Cardiac muscle cell (in vitro differentiated cells and primary cell): ENCODE measurements at regions not wholly inside any gene's neighbourhood (a gene's known extent, or its start where the extent isn't known, plus 50 kb on each side); places are given as distances from the start of the nearest gene placed in this dataset.

Experiments used
- DNase-seq, 2 donors: peaks; one replicate each; pipeline versions ENCODE4 v3.0.0 to v3.0.0-alpha.2; 2010 to 2017; ENCODE audit warnings: low read depth in 1 of 2, low spot score in 1 of 2
- H3K27ac ChIP-seq: fragments of 200-600 bp; sonication (generic); 2 replicates; pipeline ENCODE4 v1.5.1; 2016
- H3K27me3 ChIP-seq: fragments of 200-600 bp; sonication (generic); 2 replicates; pipeline ENCODE4 v1.6.0; 2016; ENCODE audit warnings: control low read depth
- H3K36me3 ChIP-seq: fragments of 200-600 bp; sonication (generic); 2 replicates; pipeline ENCODE4 v1.5.1; 2016; ENCODE audit warnings: control low read depth
- H3K4me1 ChIP-seq: fragments of 200-600 bp; sonication (generic); 2 replicates; pipeline ENCODE4 v1.8.1; 2017; ENCODE audit warnings: low read depth, mild to moderate bottlenecking, mixed run types
- H3K4me3 ChIP-seq: fragments of 200-600 bp; sonication (generic); 2 replicates; pipeline ENCODE4 v1.5.1; 2016; ENCODE audit warnings: mild to moderate bottlenecking
- H3K9me3 ChIP-seq: fragments of 200-600 bp; sonication (generic); 2 replicates; pipeline ENCODE4 v1.5.1; 2017; ENCODE audit warnings: low read depth, mild to moderate bottlenecking, control low read depth
- CTCF ChIP-seq: IDR thresholded peaks from 2 replicates; pipeline ENCODE4 v1.5.1; 2012; ENCODE audit warnings: low read depth, mild to moderate bottlenecking, low read length

GRCh38 chr1:78229344-78229743, 183.6 kb downstream of the GIPC2 start:
- Histone ChIP-seq H3K27me3 (peaks cover 28% of the 10 kb centered on the region), H3K4me1 (no peaks in the 10 kb centered on the region), H3K9me3 (no peaks in the 10 kb centered on the region), H3K27ac (no peak overlapping the region), H3K36me3 (no peaks in the 10 kb centered on the region), H3K4me3 (no peak overlapping the region)
- TF ChIP-seq CTCF = no peak
- DNase-seq = peak in 1 of 2 donors; percentile 88

GRCh38 chr1:78231477-78231876, 185.7 kb downstream of the GIPC2 start:
- peaks cover 49% of the 10 kb centered on the region for H3K27me3 ChIP-seq
- H3K36me3 ChIP-seq = no peaks in the 10 kb centered on the region
- no peak for TF ChIP-seq CTCF
- no peak for DNase-seq
- H3K9me3 ChIP-seq = no peaks in the 10 kb centered on the region
- H3K27ac ChIP-seq = no peak overlapping the region
- H3K4me3 ChIP-seq = no peak overlapping the region
- H3K4me1 ChIP-seq = no peaks in the 10 kb centered on the region

- Histone ChIP-seq H3K4me3 (no peak overlapping the region), H3K4me1 (no peaks in the 10 kb centered on the region), H3K27me3 (peaks cover 52% of the 10 kb centered on the region), H3K27ac (no peak overlapping the region), H3K9me3 (no peaks in the 10 kb centered on the region), H3K36me3 (no peaks in the 10 kb centered on the region)
- TF ChIP-seq CTCF = no peak
- DNase-seq = no peak
Measured at GRCh38 chr1:78231894-78232293, 186.1 kb downstream of the GIPC2 start.

- no peaks in the 10 kb centered on the region for H3K9me3 ChIP-seq
- no peaks in the 10 kb centered on the region for H3K36me3 ChIP-seq
- H3K4me1 ChIP-seq = no peaks in the 10 kb centered on the region
- H3K27ac ChIP-seq = no peak overlapping the region
- DNase-seq = no peak
- no peak overlapping the region for H3K4me3 ChIP-seq
- peaks cover 52% of the 10 kb centered on the region for H3K27me3 ChIP-seq
- TF ChIP-seq CTCF = no peak
Measured at GRCh38 chr1:78232630-78233029, 186.9 kb downstream of the GIPC2 start.

GRCh38 chr1:78234496-78234895, 188.7 kb downstream of the GIPC2 start:
- DNase-seq = no peak
- no peak overlapping the region for H3K4me3 ChIP-seq
- peaks cover 52% of the 10 kb centered on the region for H3K27me3 ChIP-seq
- no peaks in the 10 kb centered on the region for H3K4me1 ChIP-seq
- no peaks in the 10 kb centered on the region for H3K36me3 ChIP-seq
- no peak overlapping the region for H3K27ac ChIP-seq
- no peak for TF ChIP-seq CTCF
- no peaks in the 10 kb centered on the region for H3K9me3 ChIP-seq

GRCh38 chr1:78236716-78237115, 190.9 kb downstream of the GIPC2 start:
- no peaks in the 10 kb centered on the region for H3K36me3 ChIP-seq
- H3K27ac ChIP-seq = no peak overlapping the region
- no peaks in the 10 kb centered on the region for H3K9me3 ChIP-seq
- DNase-seq = no peak
- TF ChIP-seq CTCF = no peak
- no peak overlapping the region for H3K4me3 ChIP-seq
- H3K4me1 ChIP-seq = no peaks in the 10 kb centered on the region
- peaks cover 65% of the 10 kb centered on the region for H3K27me3 ChIP-seq
